H54 (cell line): ENCODE measurements at regions not wholly inside any gene's neighbourhood (a gene's known extent, or its start where the extent isn't known, plus 50 kb on each side); places are given as distances from the start of the nearest gene placed in this dataset.

ENCODE experiments used
- DNase-seq: peaks from one replicate; pipeline ENCODE4 v3.0.0; 2011; ENCODE audit warnings: low spot score, mixed read lengths; ENCODE audit not compliant: insufficient read length
- FAIRE-seq: peaks from 3 replicates; lab custom pipeline; 2011; peaks lifted over from hg19 to GRCh38; lab: Jason Lieb, UNC
- POLR2A ChIP-seq: IDR thresholded peaks from 2 replicates; pipeline ENCODE4 v1.6.1; 2011; ENCODE audit warnings: low read depth, mild to moderate bottlenecking, low read length

DNA sequence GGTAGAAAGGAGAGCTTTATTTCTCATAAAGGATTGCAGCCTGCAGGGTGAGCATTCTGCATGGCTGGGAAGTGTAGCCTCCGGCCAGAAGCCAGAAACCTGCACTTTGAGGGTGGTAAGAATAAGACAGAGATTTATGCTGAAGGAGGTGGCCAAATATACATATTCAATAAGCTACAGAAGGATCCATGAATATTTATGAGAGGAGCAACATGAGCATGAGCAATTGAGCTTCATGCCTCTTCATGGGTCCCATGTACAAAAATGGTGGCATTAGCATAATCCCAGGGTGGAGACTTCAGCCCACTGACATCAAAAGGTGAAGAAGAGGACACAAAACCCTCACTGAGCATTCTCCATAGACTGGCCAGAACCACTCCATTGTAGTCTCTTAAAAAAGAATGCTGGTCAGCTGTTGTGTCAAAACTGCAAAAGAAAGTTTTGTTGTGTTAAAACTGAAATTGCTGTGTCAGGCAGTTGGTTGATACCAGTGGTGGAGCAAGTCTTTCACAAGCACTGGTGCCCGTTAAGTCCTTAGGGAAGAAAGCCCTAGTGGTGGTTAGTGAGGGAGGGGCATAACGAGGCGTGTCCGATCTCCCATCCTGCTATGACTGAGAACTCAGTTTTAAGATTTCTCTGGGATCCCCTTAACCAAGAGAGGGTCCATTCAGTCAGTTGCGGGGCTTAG is 160.8 kb upstream of the MAP1B start:
- FAIRE-seq (no peak), DNase-seq (no peak)
- TF ChIP-seq POLR2A, result no peak

DNA sequence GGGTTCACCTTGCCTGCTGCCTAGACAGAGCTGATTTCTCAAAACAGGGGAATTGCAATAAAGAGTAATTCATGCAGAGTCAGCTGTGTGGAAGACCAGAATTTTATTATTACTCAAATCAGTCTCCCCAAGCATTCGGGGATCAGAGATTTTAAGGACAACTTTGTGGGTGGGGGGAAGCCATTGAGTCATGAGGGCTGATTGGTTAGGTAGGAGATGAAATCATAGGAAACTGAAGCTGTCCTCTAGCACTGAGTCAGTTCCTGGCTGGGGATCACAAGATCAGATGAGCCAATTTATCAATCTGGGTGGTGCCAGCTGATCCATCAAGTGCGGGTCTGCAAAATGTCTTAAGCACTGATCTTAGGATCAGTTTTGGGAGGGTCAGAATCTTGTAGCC is 159.1 kb upstream of the MAP1B start:
- FAIRE-seq (no peak), DNase-seq (no peak)
- no peak for TF ChIP-seq POLR2A

GRCh38 chr5:71949772-71950171 is 157.5 kb upstream of the MAP1B start:
- TF ChIP-seq POLR2A, result no peak
- no peak for FAIRE-seq
- DNase-seq, result no peak

DNA sequence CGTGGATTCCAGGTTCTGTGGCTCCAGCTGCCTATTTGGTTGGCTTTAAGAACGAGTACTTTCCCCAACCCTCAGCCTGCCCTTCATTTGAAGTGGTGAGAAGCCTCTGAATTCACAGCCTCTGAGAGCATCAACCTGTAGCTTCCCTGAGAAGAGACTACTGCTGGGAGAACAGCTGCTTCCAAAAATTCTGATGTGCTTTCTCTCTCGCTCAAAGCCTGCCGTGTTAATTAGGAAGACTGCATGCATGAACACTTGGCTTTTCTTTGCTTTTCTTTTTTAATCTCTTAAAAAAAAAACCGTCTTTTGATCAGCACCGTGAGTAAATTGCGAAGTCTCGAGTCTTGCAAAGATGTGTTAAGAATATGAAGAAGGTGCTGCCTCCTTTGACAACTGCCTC is 153.4 kb upstream of the MAP1B start:
- TF ChIP-seq POLR2A, result no peak
- DNase-seq, result no peak
- no peak for FAIRE-seq

- FAIRE-seq (no peak), DNase-seq (no peak)
- no peak for TF ChIP-seq POLR2A
These were observed 152.9 kb upstream of the MAP1B start for GRCh38 chr5:71954329-71954728.

DNA sequence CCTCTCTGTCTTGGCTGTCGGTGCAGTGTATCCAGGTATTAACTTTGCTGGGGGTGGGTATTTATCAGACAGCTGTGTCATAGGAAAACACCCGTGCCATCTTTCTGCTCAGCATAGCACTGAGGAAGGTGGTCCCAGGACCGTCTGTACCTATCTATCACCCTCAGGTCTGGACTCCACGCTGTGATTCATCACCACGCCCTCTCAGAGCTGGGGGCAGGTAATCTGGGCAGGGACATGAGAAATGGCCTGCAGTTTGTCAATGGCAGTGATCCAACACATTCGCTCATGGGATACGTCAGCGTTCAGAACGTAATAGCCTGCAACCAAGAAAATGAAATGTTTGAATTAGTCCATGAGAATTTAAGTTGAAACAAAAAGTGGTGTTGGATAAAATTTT is 151.6 kb upstream of the MAP1B start:
- no peak for DNase-seq
- no peak for FAIRE-seq
- TF ChIP-seq POLR2A, result no peak

- no peak for TF ChIP-seq POLR2A
- no peak for DNase-seq
- FAIRE-seq, result no peak
These were observed 149.9 kb upstream of the MAP1B start for GRCh38 chr5:71957292-71957898.

DNA sequence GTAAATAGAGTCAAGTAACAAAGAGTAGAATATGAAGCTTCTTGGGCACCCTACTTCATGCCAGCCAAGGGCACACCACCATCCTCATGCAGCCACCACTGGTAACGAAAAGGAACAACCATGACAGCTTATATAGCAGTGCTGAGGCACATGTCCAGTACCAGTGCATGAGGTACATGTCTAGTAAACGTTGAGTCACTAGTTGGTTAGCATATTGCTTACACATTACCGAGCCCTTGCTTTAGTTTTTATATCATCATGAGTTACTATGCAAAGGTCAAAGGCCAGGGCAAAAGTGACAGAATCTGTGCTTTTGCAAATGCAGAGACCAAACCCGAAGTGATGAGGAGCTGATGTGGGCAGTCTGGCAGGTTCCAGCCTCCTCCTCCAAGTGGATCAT is 147.1 kb upstream of the MAP1B start:
- no peak for TF ChIP-seq POLR2A
- DNase-seq (no peak), FAIRE-seq (no peak)

GRCh38 chr5:71961786-71962185 is 145.5 kb upstream of the MAP1B start:
- no peak for DNase-seq
- no peak for TF ChIP-seq POLR2A
- no peak for FAIRE-seq

DNA sequence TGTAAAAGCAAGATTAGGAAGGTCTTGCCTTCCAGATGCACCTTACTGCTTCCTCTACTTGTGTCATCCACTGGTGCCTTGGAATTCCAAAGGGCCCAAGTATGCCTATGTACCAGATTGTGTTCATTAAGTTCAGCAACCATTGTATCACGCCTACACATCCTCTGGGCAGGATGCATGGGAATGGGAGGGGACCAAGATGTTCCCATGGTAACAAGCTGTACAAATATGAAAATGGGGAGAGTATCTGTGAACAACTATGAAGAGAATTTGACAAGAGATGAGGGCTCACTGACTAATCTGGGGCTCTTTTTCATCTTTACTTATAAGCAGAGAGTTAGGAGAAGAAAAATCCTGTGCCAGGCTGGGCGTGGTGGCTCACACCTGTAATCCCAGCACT is 137.8 kb upstream of the MAP1B start:
- FAIRE-seq (no peak), DNase-seq (no peak)
- no peak for TF ChIP-seq POLR2A

DNA sequence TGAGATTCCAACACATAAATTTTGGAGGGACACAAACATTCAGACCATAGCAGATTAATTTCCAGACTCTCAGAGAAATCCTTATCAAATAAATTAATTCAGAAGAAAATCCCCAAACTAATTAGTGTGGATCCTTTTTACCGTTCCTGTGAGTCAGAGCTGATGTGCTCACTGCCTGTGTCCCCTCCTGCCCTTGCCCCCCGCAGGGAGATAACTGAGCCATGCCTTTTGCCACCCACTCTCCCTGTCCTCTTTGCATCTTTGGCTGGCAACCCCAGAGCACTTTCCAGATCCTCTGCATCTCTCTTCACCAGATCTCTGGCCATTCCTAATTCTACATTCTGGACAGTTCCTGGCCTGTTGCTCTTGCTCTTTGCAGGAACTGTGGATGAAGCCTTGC is 135.4 kb upstream of the MAP1B start:
- TF ChIP-seq POLR2A, result no peak
- DNase-seq, result no peak
- FAIRE-seq, result no peak

- no peak for FAIRE-seq
- no peak for DNase-seq
These were observed 134.3 kb upstream of the MAP1B start for GRCh38 chr5:71972777-71973473.

DNA sequence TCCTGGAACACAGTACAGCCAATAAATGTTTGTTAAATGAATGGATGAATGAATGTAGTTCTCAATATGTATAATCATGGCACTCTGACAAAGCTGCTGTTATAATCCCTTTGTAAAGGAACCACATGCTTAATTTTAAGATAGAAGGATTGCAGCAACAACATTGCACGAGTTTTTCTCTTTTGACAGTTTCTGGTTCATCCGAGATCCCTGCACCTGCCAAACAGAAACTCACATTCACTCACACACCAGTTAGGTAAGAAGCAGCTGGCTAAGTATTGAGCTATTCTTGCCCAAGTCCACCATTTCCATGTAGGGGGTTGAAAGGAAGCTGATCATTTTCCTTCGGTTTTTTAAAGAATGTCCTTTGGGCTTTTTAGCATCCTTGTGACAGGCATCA is 133.7 kb upstream of the MAP1B start:
- TF ChIP-seq POLR2A, result no peak
- FAIRE-seq (no peak), DNase-seq (no peak)

More at GRCh38 chr5:71972777-71973473, 134.3 kb upstream of the MAP1B start:
- TF ChIP-seq POLR2A, result no peak

- TF ChIP-seq POLR2A, result no peak
- FAIRE-seq, result no peak
- no peak for DNase-seq
These were observed 133.1 kb upstream of the MAP1B start for GRCh38 chr5:71974165-71974564.
